CD14-positive monocyte (primary cell): ENCODE measurements at regions not wholly inside any gene's neighbourhood (a gene's known extent, or its start where the extent isn't known, plus 50 kb on each side); places are given as distances from the start of the nearest gene placed in this dataset.

Experiments
- DNase-seq, 3 donors: peaks; one replicate each; pipeline ENCODE4 v3.0.0-alpha.2; 2011 to 2022
- H2AFZ ChIP-seq: 2 replicates; pipeline ENCODE4 v1.6.0; 2012; ENCODE audit warnings: mild to moderate bottlenecking, low read depth, low read length, inconsistent platforms; ENCODE audit not compliant: insufficient read depth, poor library complexity, severe bottlenecking
- H3K27ac ChIP-seq, 2 donors: 1 replicate in 1 of 2; 2 replicates in 1 of 2; pipeline ENCODE4 v1.5.1; 2012 to 2013; ENCODE audit warnings: low read length in 2 of 2, control low read depth in 1 of 2, inconsistent platforms in 1 of 2, low read depth in 1 of 2, mild to moderate bottlenecking in 1 of 2
- H3K27me3 ChIP-seq, 2 donors: one replicate each; pipeline versions ENCODE4 v1.6.0 to v1.6.1; 2011 to 2013; ENCODE audit warnings: low read length in 2 of 2; ENCODE audit not compliant: control insufficient read depth in 2 of 2, insufficient read depth in 2 of 2
- H3K36me3 ChIP-seq, 2 donors: replicated peaks in 1 of 2; 1 replicate in 1 of 2; 2 replicates in 1 of 2; pipeline versions ENCODE4 v1.5.1 to v1.6.1; 2012 to 2013; ENCODE audit warnings: low read length in 2 of 2, control low read depth in 1 of 2, inconsistent platforms in 1 of 2, mild to moderate bottlenecking in 1 of 2; ENCODE audit not compliant: insufficient read depth in 2 of 2, control insufficient read depth in 1 of 2
- H3K4me1 ChIP-seq, 2 donors: 1 replicate in 1 of 2; 2 replicates in 1 of 2; pipeline versions ENCODE4 v1.5.1 to v1.6.1; 2012 to 2013; ENCODE audit warnings: low read length in 2 of 2, control low read depth in 1 of 2, inconsistent platforms in 1 of 2, mild to moderate bottlenecking in 1 of 2, moderate library complexity in 1 of 2; ENCODE audit not compliant: insufficient read depth in 2 of 2, control insufficient read depth in 1 of 2
- H3K4me2 ChIP-seq: replicated peaks from 2 replicates; pipeline ENCODE3; 2012; ENCODE audit warnings: low read length, moderate library complexity, mild to moderate bottlenecking; ENCODE audit not compliant: poor library complexity, severe bottlenecking; ENCODE audit errors: extremely low read depth
- H3K4me3 ChIP-seq, 3 experiments: fragments of 200-600 bp in 1 of 3; sonication (generic) in 1 of 3; replicated peaks in 1 of 3; 1 replicate in 2 of 3; 2 replicates in 1 of 3; pipeline ENCODE4 v1.5.1; 2011 to 2013; ENCODE audit warnings: low read length in 3 of 3, mild to moderate bottlenecking in 3 of 3, control low read depth in 2 of 3, low read depth in 2 of 3, inconsistent platforms in 1 of 3, moderate library complexity in 1 of 3
- H3K79me2 ChIP-seq: 2 replicates; pipeline ENCODE4 v1.6.0; 2012; ENCODE audit warnings: mild to moderate bottlenecking, control low read depth, inconsistent platforms, low read length, moderate library complexity; ENCODE audit not compliant: insufficient read depth
- H3K9ac ChIP-seq: 2 replicates; pipeline ENCODE4 v1.6.0; 2017; ENCODE audit warnings: low read length, mild to moderate bottlenecking; ENCODE audit not compliant: insufficient read depth, poor library complexity, severe bottlenecking
- H3K9me3 ChIP-seq, 2 donors: replicated peaks in 1 of 2; 1 replicate in 1 of 2; 2 replicates in 1 of 2; pipeline versions ENCODE4 v1.5.1 to v1.6.1; 2012 to 2013; ENCODE audit warnings: low read length in 2 of 2, control low read depth in 1 of 2; ENCODE audit not compliant: control insufficient read depth in 1 of 2, insufficient read depth in 1 of 2
- H4K20me1 ChIP-seq: 2 replicates; pipeline ENCODE4 v1.6.0; 2012; ENCODE audit warnings: mild to moderate bottlenecking, low read length, control low read depth, moderate library complexity; ENCODE audit not compliant: insufficient read depth
- H3K27ac Mint-ChIP-seq, 7 donors: one replicate each; pipeline ENCODE4 v1.8.0; 2020; ENCODE audit warnings: mild to moderate bottlenecking in 7 of 7, mixed read lengths in 7 of 7, moderate library complexity in 6 of 7, inconsistent platforms in 2 of 7
- H3K27me3 Mint-ChIP-seq, 3 donors: one replicate each; pipeline ENCODE4 v1.8.0; 2021 to 2022; ENCODE audit warnings: low read depth in 3 of 3, mild to moderate bottlenecking in 3 of 3, mixed read lengths in 3 of 3, moderate library complexity in 3 of 3, inconsistent platforms in 1 of 3
- H3K36me3 Mint-ChIP-seq, 2 donors: one replicate each; pipeline ENCODE4 v1.8.0; 2020; ENCODE audit warnings: mixed read lengths in 2 of 2, inconsistent platforms in 1 of 2, mild to moderate bottlenecking in 1 of 2
- H3K4me1 Mint-ChIP-seq: one replicate; pipeline ENCODE4 v1.8.0; 2020; ENCODE audit warnings: mild to moderate bottlenecking, mixed read lengths
- H3K4me3 Mint-ChIP-seq, 2 donors: one replicate each; pipeline ENCODE4 v1.8.0; 2020; ENCODE audit warnings: mild to moderate bottlenecking in 2 of 2, mixed read lengths in 2 of 2, moderate library complexity in 1 of 2
- H3K9me3 Mint-ChIP-seq, 7 donors: one replicate each; pipeline ENCODE4 v1.8.0; 2020 to 2022; ENCODE audit warnings: mixed read lengths in 7 of 7, mild to moderate bottlenecking in 6 of 7, moderate library complexity in 6 of 7, inconsistent platforms in 2 of 7
- CTCF ChIP-seq: fragments of 200-600 bp; IDR thresholded peaks from one replicate; pipeline ENCODE4 v1.8.0; 2022; ENCODE audit warnings: antibody characterized with exemption, mild to moderate bottlenecking
- WGBS: methylation state at CpG from one replicate; pipeline ENCODE4 v1.1.5; 2013; ENCODE audit warnings: missing lambda C conversion rate; ENCODE audit not compliant: insufficient coverage; 5-methylcytosine and 5-hydroxymethylcytosine counted together
- intact Hi-C, 2 donors: fragments of 100-400 bp; cut with micrococcal nuclease; formaldehyde crosslinking; loops; one replicate each; pipeline versions ENCODE4 v1.15.0 to v1.15.1; 2023

GRCh38 chr20:63074182-63074581 is 67.4 kb upstream of the BHLHE23 start:
- Mint-ChIP-seq H3K4me1 (no peaks in the 10 kb centered on the region), H3K4me3 (no peak overlapping the region), H3K27me3 (peaks cover 25 to 48% (median 29%) of the 10 kb centered on the region in 3 donors), H3K27ac (no peak overlapping the region), H3K9me3 (peaks cover 10 to 29% (median 24%) of the 10 kb centered on the region in 7 donors), H3K36me3 (peaks cover 0 to 1% of the 10 kb centered on the region in 2 donors)
- Histone ChIP-seq H2AFZ (no peak overlapping the region), H3K27ac (no peak overlapping the region), H3K4me3 (no peak overlapping the region), H3K4me2 (no peak overlapping the region), H3K36me3 (no peaks in the 10 kb centered on the region), H3K9me3 (peaks cover 3 to 10% of the 10 kb centered on the region in 2 donors), H3K4me1 (no peaks in the 10 kb centered on the region), H3K9ac (no peak overlapping the region), H4K20me1 (no peaks in the 10 kb centered on the region), H3K79me2 (no peaks in the 10 kb centered on the region), H3K27me3 (peaks cover 0 to 31% of the 10 kb centered on the region in 2 donors)
- DNase-seq, result no peak
- 95% methylated on average over 4 of the region's 9 CpGs for WGBS
- TF ChIP-seq CTCF, result no peak
- intact Hi-C loops, result no loop called here

DNA sequence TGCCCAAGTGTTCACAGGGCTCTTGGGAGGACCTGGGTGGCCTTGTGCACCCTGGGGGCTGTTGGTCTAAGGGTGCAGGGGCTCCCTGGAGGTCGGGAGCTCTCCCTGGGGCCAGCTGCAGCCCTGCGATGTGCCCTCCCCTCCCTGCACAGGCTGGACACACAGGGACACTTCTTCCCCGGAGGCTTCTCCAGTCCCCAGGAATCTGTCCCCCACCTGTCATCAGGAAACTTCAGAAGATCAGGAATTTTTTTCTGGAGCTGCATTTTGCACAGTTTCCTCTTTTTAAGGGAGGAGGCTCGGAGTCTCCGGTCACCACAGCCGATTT is 66.9 kb upstream of the BHLHE23 start:
- H3K4me1 ChIP-seq, result no peaks in the 10 kb centered on the region
- H3K36me3 ChIP-seq, result no peaks in the 10 kb centered on the region
- H3K9me3 Mint-ChIP-seq, result peaks cover 10 to 28% (median 24%) of the 10 kb centered on the region in 7 donors
- no peak overlapping the region for H3K4me2 ChIP-seq
- H3K4me3 Mint-ChIP-seq, result peak overlapping the region in 1 of 2 donors; percentile 51
- H3K27me3 ChIP-seq, result peaks cover 0 to 31% of the 10 kb centered on the region in 2 donors
- no peaks in the 10 kb centered on the region for H3K4me1 Mint-ChIP-seq
- no peak overlapping the region for H3K27ac ChIP-seq
- peaks cover 28 to 50% (median 29%) of the 10 kb centered on the region in 3 donors for H3K27me3 Mint-ChIP-seq
- no peak overlapping the region for H2AFZ ChIP-seq
- no peak overlapping the region for H3K9ac ChIP-seq
- H3K79me2 ChIP-seq, result no peaks in the 10 kb centered on the region
- WGBS, result 100% methylated on average over 1 of the region's 6 CpGs
- H3K36me3 Mint-ChIP-seq, result peaks cover 0 to 1% of the 10 kb centered on the region in 2 donors
- intact Hi-C loops, result no loop called here
- no peaks in the 10 kb centered on the region for H4K20me1 ChIP-seq
- no peak overlapping the region for H3K4me3 ChIP-seq
- no peak for DNase-seq
- peaks cover 3 to 10% of the 10 kb centered on the region in 2 donors for H3K9me3 ChIP-seq
- no peak for TF ChIP-seq CTCF
- H3K27ac Mint-ChIP-seq, result no peak overlapping the region
